ENCODE measurements at regions not wholly inside any gene's neighbourhood (a gene's known extent, or its start where the extent isn't known, plus 50 kb on each side); places are given as distances from the start of the nearest gene placed in this dataset.

DNA sequence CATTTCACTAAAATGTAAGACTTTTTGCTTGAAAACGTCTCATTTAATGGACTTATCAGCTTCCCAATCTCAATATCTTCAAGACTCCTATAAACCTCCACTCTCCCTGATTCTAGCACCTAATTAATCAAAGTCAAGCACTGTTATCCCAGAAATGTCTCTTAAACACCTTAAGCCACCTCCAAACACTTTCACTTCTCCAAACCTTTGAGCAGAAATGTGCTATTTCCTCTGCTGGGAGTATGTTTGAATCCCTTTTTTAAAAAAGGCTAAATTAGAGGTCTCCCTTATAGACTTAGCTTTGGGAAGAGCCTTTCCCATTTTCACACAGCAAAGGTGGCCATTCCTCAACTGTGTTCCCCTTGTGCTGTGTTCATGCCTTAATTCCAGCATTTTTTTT lies 146.2 kb upstream of the SYN3 start:
- Histone ChIP-seq H3K4me1 (no peaks in the 10 kb centered on the region), H3K4me3 (no peak overlapping the region), H3K9me3 (no peaks in the 10 kb centered on the region), H3K27ac (no peak overlapping the region), H3K27me3 (no peaks in the 10 kb centered on the region), H3K36me3 (no peaks in the 10 kb centered on the region)
- TF ChIP-seq, protein P1, sequence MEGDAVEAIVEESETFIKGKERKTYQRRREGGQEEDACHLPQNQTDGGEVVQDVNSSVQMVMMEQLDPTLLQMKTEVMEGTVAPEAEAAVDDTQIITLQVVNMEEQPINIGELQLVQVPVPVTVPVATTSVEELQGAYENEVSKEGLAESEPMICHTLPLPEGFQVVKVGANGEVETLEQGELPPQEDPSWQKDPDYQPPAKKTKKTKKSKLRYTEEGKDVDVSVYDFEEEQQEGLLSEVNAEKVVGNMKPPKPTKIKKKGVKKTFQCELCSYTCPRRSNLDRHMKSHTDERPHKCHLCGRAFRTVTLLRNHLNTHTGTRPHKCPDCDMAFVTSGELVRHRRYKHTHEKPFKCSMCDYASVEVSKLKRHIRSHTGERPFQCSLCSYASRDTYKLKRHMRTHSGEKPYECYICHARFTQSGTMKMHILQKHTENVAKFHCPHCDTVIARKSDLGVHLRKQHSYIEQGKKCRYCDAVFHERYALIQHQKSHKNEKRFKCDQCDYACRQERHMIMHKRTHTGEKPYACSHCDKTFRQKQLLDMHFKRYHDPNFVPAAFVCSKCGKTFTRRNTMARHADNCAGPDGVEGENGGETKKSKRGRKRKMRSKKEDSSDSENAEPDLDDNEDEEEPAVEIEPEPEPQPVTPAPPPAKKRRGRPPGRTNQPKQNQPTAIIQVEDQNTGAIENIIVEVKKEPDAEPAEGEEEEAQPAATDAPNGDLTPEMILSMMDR (IDR thresholded peaks at IDR 0.05): no peak
- DNase-seq (ENCODE audit: low spot score): no peak

DNA sequence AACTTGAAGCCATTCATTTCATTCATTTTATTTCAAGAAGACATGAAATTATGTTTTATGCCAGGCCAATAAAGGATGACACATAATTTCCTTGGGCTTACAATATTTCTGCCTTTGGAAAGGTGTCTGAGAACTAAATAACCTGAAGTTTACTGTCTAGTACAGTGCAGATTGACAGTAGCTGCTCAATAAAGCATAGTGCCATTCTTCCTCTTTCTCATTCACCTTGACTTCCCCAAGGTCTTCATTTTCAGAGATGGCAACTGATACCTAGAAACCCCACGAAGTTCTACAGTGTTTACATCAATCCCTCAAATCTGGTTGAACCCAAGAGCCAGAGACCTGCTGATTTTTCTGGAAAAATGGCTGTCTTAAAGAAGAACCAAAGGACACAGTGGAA lies 144.3 kb upstream of the SYN3 start:
- no peaks in the 10 kb centered on the region for H3K27me3 ChIP-seq
- no peak for DNase-seq (ENCODE audit: low spot score)
- TF ChIP-seq, protein P1 (IDR thresholded peaks at IDR 0.05): no peak

DNA sequence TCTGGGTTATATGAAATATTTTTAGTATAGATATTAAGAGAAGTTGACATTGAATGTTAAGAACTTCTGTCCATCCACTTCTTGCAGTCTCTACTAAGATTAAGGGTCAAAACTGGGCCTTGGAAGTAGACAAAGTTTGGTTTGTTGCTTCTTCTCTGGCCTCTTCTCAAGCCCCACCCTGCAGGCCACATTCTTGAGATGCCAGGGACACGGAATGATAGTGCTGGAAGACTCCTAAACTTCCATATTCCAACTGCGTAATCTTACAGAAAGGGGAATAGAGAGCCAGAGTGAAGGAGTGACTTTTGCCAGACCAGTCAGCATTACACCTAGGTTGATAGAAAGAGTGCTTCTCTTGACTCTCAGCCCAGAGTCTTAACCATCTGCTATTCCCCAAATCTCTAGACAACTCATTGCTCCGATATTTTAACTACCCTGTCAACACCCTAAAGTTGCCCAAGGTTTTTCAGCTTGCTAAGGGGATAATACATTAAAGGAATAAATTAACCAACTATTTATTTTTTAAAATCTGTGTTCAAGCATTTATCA lies 136.4 kb upstream of the SYN3 start:
- Histone ChIP-seq H3K4me3 (no peak overlapping the region), H3K4me1 (no peaks in the 10 kb centered on the region), H3K27me3 (no peaks in the 10 kb centered on the region), H3K36me3 (no peaks in the 10 kb centered on the region), H3K27ac (no peak overlapping the region), H3K9me3 (no peaks in the 10 kb centered on the region)
- no peak for DNase-seq (ENCODE audit: low spot score)
- TF ChIP-seq, protein P1 (IDR thresholded peaks at IDR 0.05): no peak

More for the DNA sequence above, 144.3 kb upstream of the SYN3 start:
- Histone ChIP-seq H3K4me3 (no peak overlapping the region), H3K27ac (no peak overlapping the region), H3K36me3 (no peaks in the 10 kb centered on the region), H3K9me3 (no peaks in the 10 kb centered on the region), H3K4me1 (no peaks in the 10 kb centered on the region)

DNA sequence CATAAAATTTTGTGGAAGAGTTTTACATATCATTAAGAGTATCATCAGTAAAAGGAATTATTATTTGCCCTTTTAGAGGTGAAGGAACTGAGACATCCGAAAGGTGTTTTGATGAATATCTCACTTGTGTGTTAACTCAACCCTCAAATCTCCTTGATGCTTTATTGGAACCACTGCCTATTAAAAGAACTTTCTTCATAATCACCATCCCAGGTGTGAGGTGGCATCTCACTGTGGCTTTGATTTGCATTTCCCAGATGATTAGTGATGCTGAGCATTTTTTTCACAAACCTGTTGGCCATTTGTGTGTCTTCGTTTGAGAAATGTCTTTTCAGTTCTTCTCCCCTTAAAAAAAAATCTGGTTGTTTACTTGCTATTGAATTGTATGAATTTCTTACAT lies 134.0 kb upstream of the SYN3 start:
- no peaks in the 10 kb centered on the region for H3K27me3 ChIP-seq
- TF ChIP-seq, protein P1 (IDR thresholded peaks at IDR 0.05): no peak
- no peak for DNase-seq (ENCODE audit: low spot score)
- H3K27ac ChIP-seq: no peak overlapping the region
- H3K4me1 ChIP-seq: no peaks in the 10 kb centered on the region
- no peaks in the 10 kb centered on the region for H3K36me3 ChIP-seq
- H3K9me3 ChIP-seq: no peaks in the 10 kb centered on the region
- no peak overlapping the region for H3K4me3 ChIP-seq

DNA sequence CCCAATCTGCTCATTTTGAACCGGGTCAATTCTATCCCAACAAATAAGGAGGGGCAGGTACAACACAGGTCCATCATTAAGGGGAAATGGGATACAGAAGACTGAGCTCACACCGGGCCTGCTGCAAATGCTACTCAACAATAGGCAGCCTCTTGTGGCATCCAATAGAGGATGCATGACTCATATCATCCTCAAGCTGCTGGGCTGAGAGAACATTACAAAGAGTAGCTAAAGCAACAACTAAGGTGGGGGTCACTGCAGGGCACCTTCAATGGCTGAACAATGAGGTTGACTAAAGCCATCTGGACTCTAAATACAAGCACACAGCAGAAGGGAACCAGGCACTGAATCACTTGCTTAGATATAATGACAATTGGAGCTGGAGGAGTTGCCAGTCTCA lies 130.1 kb upstream of the SYN3 start:
- Histone ChIP-seq H3K4me1 (no peaks in the 10 kb centered on the region), H3K36me3 (no peaks in the 10 kb centered on the region), H3K4me3 (no peak overlapping the region), H3K27me3 (no peaks in the 10 kb centered on the region), H3K27ac (no peak overlapping the region), H3K9me3 (no peaks in the 10 kb centered on the region)
- TF ChIP-seq, protein P1 (IDR thresholded peaks at IDR 0.05): no peak
- DNase-seq (ENCODE audit: low spot score): no peak

DNA sequence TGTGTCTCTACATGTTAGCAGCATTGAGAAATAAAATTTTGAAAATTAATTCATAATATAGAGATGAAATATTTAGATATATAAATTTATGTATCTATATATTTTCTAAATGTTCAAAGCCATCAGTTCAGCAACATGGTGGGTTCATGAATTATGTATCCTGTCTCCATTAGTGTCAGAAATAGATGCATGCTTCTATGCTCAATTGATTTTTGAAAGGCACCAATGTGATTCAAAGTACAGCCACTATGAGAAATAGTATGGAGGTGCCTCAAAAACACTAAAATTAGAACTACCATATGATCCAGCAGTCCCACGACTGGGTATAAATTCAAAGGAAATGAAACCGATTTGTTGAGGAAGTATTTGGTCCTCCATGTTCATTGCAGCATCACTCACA lies 128.6 kb upstream of the SYN3 start:
- H3K4me1 ChIP-seq: no peaks in the 10 kb centered on the region
- TF ChIP-seq, protein P1 (IDR thresholded peaks at IDR 0.05): no peak
- DNase-seq (ENCODE audit: low spot score): no peak
- no peaks in the 10 kb centered on the region for H3K9me3 ChIP-seq
- no peak overlapping the region for H3K27ac ChIP-seq
- H3K4me3 ChIP-seq: no peak overlapping the region
- H3K27me3 ChIP-seq: no peaks in the 10 kb centered on the region
- H3K36me3 ChIP-seq: no peaks in the 10 kb centered on the region
